ENCODE measurements at regions not wholly inside any gene's neighbourhood (a gene's known extent, or its start where the extent isn't known, plus 50 kb on each side); places are given as distances from the start of the nearest gene placed in this dataset.

DNA sequence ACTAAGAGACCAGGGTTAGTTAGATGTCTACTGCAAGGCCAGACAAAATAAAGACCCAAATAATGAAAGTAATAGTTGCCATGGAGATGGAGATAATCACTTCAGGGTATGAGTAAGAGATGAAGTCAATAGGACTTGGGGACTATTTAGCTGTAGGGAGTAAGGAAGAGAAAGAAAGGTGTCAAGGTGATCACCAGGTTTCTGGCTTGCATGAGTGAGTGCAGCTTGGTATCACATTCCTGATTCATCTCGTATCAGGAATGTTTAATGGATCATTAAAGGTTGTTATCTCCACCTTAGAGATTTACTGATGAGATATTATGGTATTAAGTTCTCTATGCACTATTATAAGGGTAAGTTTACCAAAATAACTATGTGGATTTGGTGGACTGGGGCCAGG lies 357.4 kb upstream of the ATP11B start:
- H3K4me2 ChIP-seq: no peak overlapping the region
- no peak overlapping the region for H2AFZ ChIP-seq (ENCODE audit: low read depth)
- no peaks in the 10 kb centered on the region for H3K79me2 ChIP-seq (ENCODE audit: insufficient read depth)
- H3K27me3 ChIP-seq (ENCODE audit: insufficient read depth): no peaks in the 10 kb centered on the region
- no peak overlapping the region for H3K9ac ChIP-seq
- DNase-seq: no peak
- TF ChIP-seq SMC3 (IDR thresholded peaks at IDR 0.05; ENCODE audit: low read depth, low read length): no peak
- no peak for TF ChIP-seq FOXJ3 (CRISPR knock-in tag; IDR thresholded peaks at IDR 0.05)
- TF ChIP-seq, protein P1, sequence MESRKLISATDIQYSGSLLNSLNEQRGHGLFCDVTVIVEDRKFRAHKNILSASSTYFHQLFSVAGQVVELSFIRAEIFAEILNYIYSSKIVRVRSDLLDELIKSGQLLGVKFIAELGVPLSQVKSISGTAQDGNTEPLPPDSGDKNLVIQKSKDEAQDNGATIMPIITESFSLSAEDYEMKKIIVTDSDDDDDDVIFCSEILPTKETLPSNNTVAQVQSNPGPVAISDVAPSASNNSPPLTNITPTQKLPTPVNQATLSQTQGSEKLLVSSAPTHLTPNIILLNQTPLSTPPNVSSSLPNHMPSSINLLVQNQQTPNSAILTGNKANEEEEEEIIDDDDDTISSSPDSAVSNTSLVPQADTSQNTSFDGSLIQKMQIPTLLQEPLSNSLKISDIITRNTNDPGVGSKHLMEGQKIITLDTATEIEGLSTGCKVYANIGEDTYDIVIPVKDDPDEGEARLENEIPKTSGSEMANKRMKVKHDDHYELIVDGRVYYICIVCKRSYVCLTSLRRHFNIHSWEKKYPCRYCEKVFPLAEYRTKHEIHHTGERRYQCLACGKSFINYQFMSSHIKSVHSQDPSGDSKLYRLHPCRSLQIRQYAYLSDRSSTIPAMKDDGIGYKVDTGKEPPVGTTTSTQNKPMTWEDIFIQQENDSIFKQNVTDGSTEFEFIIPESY (IDR thresholded peaks at IDR 0.05; ENCODE audit: borderline replicate concordance, low read depth): no peak
- no peak for TF ChIP-seq EZH2phosphoT487 (IDR thresholded peaks at IDR 0.05; ENCODE audit: borderline replicate concordance, low read depth)
- no peak for TF ChIP-seq RFX5 (IDR thresholded peaks at IDR 0.05; ENCODE audit: low read length)
- no peak for TF ChIP-seq TCF12 (IDR thresholded peaks at IDR 0.05)
- TF ChIP-seq SIN3A (IDR thresholded peaks at IDR 0.05; ENCODE audit: borderline replicate concordance, low read depth, low read length): no peak
- TF ChIP-seq NRF1 (IDR thresholded peaks at IDR 0.05; ENCODE audit: low read depth, low read length): no peak
- 30% methylated on average over 1 of the region's 1 CpG for WGBS (ENCODE audit: low lambda C conversion rate)
- H3K36me3 ChIP-seq (replicated peaks in 1 of 2; ENCODE audit: control insufficient read depth in 1 of 2, insufficient read depth in 2 of 2, low read length in 1 of 2): no peaks in the 10 kb centered on the region
- no peaks in the 10 kb centered on the region for H4K20me1 ChIP-seq (ENCODE audit: insufficient read depth)
- ChIA-PET POLR2A (no interaction called here), CTCF (no interaction called here)
- H3F3A ChIP-seq (replicated peaks; ENCODE audit: insufficient read depth): no peaks in the 10 kb centered on the region
- H3K4me1 ChIP-seq (ENCODE audit: control insufficient read depth in 1 of 2, insufficient read depth in 2 of 2, low read depth in 1 of 2, low read length in 1 of 2): peaks cover 0 to 5% of the 10 kb centered on the region in 2 experiments; a peak in 2 of 4 replicates
- no peak overlapping the region for H3K27ac ChIP-seq (ENCODE audit: low read depth in 2 of 2, low read length in 1 of 2)
- no peaks in the 10 kb centered on the region for H3K9me3 ChIP-seq
- no peaks in the 10 kb centered on the region for H3K9me2 ChIP-seq
- H3K4me3 ChIP-seq (ENCODE audit: low read depth in 2 of 2, low read length in 1 of 2): no peak overlapping the region

DNA sequence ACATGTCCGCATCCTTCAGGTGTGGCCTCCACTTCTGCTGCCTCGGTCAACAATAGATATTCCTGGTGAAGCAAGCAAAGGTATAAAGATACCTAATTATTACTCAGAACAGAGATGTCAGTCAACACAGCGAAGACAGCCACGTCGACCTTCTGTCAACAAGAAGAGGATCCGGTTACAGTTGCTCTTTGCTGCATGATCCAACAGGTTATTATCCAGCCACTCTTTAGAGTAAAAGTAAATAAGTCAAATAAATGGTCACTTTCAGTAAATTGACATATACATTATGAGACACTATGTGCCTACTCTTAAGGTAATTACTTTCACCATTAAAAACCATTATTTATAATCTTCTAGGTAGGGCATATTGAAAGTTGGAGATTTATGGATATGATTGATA lies 356.8 kb upstream of the ATP11B start:
- 65% methylated on average over 6 of the region's 6 CpGs for WGBS (ENCODE audit: low lambda C conversion rate)
- H3K9me2 ChIP-seq: no peaks in the 10 kb centered on the region
- no peaks in the 10 kb centered on the region for H3K36me3 ChIP-seq (replicated peaks in 1 of 2; ENCODE audit: control insufficient read depth in 1 of 2, insufficient read depth in 2 of 2, low read length in 1 of 2)
- no peak overlapping the region for H3K9ac ChIP-seq
- H4K20me1 ChIP-seq (ENCODE audit: insufficient read depth): no peaks in the 10 kb centered on the region
- no peaks in the 10 kb centered on the region for H3K27me3 ChIP-seq (ENCODE audit: insufficient read depth)
- no peaks in the 10 kb centered on the region for H3F3A ChIP-seq (replicated peaks; ENCODE audit: insufficient read depth)
- TF ChIP-seq EZH2phosphoT487 (IDR thresholded peaks at IDR 0.05; ENCODE audit: borderline replicate concordance, low read depth) (no peak), GATA2 (CRISPR knock-in tag; IDR thresholded peaks at IDR 0.05) (no peak), RXRA (IDR thresholded peaks at IDR 0.05; ENCODE audit: borderline replicate concordance, low read depth) (no peak), RFX5 (IDR thresholded peaks at IDR 0.05; ENCODE audit: low read length) (no peak)
- TF ChIP-seq, protein P2, sequence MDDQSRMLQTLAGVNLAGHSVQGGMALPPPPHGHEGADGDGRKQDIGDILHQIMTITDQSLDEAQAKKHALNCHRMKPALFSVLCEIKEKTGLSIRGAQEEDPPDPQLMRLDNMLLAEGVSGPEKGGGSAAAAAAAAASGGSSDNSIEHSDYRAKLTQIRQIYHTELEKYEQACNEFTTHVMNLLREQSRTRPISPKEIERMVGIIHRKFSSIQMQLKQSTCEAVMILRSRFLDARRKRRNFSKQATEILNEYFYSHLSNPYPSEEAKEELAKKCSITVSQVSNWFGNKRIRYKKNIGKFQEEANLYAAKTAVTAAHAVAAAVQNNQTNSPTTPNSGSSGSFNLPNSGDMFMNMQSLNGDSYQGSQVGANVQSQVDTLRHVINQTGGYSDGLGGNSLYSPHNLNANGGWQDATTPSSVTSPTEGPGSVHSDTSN (IDR thresholded peaks at IDR 0.05): no peak
- TF ChIP-seq, protein P3, sequence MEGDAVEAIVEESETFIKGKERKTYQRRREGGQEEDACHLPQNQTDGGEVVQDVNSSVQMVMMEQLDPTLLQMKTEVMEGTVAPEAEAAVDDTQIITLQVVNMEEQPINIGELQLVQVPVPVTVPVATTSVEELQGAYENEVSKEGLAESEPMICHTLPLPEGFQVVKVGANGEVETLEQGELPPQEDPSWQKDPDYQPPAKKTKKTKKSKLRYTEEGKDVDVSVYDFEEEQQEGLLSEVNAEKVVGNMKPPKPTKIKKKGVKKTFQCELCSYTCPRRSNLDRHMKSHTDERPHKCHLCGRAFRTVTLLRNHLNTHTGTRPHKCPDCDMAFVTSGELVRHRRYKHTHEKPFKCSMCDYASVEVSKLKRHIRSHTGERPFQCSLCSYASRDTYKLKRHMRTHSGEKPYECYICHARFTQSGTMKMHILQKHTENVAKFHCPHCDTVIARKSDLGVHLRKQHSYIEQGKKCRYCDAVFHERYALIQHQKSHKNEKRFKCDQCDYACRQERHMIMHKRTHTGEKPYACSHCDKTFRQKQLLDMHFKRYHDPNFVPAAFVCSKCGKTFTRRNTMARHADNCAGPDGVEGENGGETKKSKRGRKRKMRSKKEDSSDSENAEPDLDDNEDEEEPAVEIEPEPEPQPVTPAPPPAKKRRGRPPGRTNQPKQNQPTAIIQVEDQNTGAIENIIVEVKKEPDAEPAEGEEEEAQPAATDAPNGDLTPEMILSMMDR (IDR thresholded peaks at IDR 0.05): no peak
- TF ChIP-seq, protein P4, sequence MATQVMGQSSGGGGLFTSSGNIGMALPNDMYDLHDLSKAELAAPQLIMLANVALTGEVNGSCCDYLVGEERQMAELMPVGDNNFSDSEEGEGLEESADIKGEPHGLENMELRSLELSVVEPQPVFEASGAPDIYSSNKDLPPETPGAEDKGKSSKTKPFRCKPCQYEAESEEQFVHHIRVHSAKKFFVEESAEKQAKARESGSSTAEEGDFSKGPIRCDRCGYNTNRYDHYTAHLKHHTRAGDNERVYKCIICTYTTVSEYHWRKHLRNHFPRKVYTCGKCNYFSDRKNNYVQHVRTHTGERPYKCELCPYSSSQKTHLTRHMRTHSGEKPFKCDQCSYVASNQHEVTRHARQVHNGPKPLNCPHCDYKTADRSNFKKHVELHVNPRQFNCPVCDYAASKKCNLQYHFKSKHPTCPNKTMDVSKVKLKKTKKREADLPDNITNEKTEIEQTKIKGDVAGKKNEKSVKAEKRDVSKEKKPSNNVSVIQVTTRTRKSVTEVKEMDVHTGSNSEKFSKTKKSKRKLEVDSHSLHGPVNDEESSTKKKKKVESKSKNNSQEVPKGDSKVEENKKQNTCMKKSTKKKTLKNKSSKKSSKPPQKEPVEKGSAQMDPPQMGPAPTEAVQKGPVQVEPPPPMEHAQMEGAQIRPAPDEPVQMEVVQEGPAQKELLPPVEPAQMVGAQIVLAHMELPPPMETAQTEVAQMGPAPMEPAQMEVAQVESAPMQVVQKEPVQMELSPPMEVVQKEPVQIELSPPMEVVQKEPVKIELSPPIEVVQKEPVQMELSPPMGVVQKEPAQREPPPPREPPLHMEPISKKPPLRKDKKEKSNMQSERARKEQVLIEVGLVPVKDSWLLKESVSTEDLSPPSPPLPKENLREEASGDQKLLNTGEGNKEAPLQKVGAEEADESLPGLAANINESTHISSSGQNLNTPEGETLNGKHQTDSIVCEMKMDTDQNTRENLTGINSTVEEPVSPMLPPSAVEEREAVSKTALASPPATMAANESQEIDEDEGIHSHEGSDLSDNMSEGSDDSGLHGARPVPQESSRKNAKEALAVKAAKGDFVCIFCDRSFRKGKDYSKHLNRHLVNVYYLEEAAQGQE (IDR thresholded peaks at IDR 0.05; ENCODE audit: low read depth, low read length): no peak
- TF ChIP-seq, protein P5, sequence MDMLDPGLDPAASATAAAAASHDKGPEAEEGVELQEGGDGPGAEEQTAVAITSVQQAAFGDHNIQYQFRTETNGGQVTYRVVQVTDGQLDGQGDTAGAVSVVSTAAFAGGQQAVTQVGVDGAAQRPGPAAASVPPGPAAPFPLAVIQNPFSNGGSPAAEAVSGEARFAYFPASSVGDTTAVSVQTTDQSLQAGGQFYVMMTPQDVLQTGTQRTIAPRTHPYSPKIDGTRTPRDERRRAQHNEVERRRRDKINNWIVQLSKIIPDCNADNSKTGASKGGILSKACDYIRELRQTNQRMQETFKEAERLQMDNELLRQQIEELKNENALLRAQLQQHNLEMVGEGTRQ (IDR thresholded peaks at IDR 0.05; ENCODE audit: borderline replicate concordance, low read depth, low read length): no peak
- peaks cover 0 to 5% of the 10 kb centered on the region in 2 experiments; a peak in 2 of 4 replicates for H3K4me1 ChIP-seq (ENCODE audit: control insufficient read depth in 1 of 2, insufficient read depth in 2 of 2, low read depth in 1 of 2, low read length in 1 of 2)
- H3K4me3 ChIP-seq (ENCODE audit: low read depth in 2 of 2, low read length in 1 of 2): no peak overlapping the region
- no peak overlapping the region for H3K4me2 ChIP-seq
- peak overlapping the region in 1 of 2 experiments; percentile 51; a peak in 1 of 4 replicates for H3K27ac ChIP-seq (ENCODE audit: low read depth in 2 of 2, low read length in 1 of 2)
- no peak for DNase-seq
- no peak overlapping the region for H2AFZ ChIP-seq (ENCODE audit: low read depth)
- CTCF ChIA-PET: no interaction called here
- POLR2A ChIA-PET: no interaction called here
- no peaks in the 10 kb centered on the region for H3K9me3 ChIP-seq
- H3K79me2 ChIP-seq (ENCODE audit: insufficient read depth): no peaks in the 10 kb centered on the region

All from SK-N-SH (cell line).